ENCODE measurements at regions not wholly inside any gene's neighbourhood (a gene's known extent, or its start where the extent isn't known, plus 50 kb on each side); places are given as distances from the start of the nearest gene placed in this dataset.

GRCh38 chr4:54976031-54976430 is 149.4 kb downstream of the KDR start:
- TF ChIP-seq, protein P1, sequence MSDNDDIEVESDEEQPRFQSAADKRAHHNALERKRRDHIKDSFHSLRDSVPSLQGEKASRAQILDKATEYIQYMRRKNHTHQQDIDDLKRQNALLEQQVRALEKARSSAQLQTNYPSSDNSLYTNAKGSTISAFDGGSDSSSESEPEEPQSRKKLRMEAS (IDR thresholded peaks at IDR 0.05) = no peak
- TF ChIP-seq, protein P2, sequence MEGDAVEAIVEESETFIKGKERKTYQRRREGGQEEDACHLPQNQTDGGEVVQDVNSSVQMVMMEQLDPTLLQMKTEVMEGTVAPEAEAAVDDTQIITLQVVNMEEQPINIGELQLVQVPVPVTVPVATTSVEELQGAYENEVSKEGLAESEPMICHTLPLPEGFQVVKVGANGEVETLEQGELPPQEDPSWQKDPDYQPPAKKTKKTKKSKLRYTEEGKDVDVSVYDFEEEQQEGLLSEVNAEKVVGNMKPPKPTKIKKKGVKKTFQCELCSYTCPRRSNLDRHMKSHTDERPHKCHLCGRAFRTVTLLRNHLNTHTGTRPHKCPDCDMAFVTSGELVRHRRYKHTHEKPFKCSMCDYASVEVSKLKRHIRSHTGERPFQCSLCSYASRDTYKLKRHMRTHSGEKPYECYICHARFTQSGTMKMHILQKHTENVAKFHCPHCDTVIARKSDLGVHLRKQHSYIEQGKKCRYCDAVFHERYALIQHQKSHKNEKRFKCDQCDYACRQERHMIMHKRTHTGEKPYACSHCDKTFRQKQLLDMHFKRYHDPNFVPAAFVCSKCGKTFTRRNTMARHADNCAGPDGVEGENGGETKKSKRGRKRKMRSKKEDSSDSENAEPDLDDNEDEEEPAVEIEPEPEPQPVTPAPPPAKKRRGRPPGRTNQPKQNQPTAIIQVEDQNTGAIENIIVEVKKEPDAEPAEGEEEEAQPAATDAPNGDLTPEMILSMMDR (IDR thresholded peaks at IDR 0.05 in 2 of 3, conservative IDR thresholded peaks at IDR 0.05 in 1 of 3; ENCODE audit: borderline replicate concordance in 1 of 3, insufficient read depth in 1 of 3, low read depth in 2 of 3, low read length in 2 of 3) = no peak
- TF ChIP-seq EZH2phosphoT487 (IDR thresholded peaks at IDR 0.05; ENCODE audit: borderline replicate concordance) (no peak), ZNF274 (IDR thresholded peaks at IDR 0.05; ENCODE audit: low read depth, low read length) (no peak), POLR2AphosphoS5 (IDR thresholded peaks at IDR 0.05; ENCODE audit: low read depth, low read length) (no peak), ZFX (IDR thresholded peaks at IDR 0.05) (no peak), EZH2 (IDR thresholded peaks at IDR 0.05) (no peak), SP1 (IDR thresholded peaks at IDR 0.05; ENCODE audit: low read depth) (no peak), RAD21 (IDR thresholded peaks at IDR 0.05; ENCODE audit: low read depth) (no peak), JUND (IDR thresholded peaks at IDR 0.05) (no peak), POLR2A (IDR thresholded peaks at IDR 0.05; ENCODE audit: borderline replicate concordance, extremely low read depth, insufficient read depth, insufficient read length) (no peak), FOSL1 (IDR thresholded peaks at IDR 0.05; ENCODE audit: low read depth) (no peak), SIN3A (IDR thresholded peaks at IDR 0.05; ENCODE audit: low read depth) (no peak)
- TF ChIP-seq, protein P3, sequence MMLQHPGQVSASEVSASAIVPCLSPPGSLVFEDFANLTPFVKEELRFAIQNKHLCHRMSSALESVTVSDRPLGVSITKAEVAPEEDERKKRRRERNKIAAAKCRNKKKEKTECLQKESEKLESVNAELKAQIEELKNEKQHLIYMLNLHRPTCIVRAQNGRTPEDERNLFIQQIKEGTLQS (IDR thresholded peaks at IDR 0.05) = no peak
